GM12892 (cell line): ENCODE measurements at regions not wholly inside any gene's neighbourhood (a gene's known extent, or its start where the extent isn't known, plus 50 kb on each side); places are given as distances from the start of the nearest gene placed in this dataset.

ENCODE experiments used
- POLR2A ChIP-seq: IDR thresholded peaks from 2 replicates; pipeline ENCODE4 v1.6.1; 2011; ENCODE audit warnings: low read depth, low read length, control low read depth
- TAF1 ChIP-seq: IDR thresholded peaks from 2 replicates; pipeline ENCODE4 v1.6.1; 2011; ENCODE audit warnings: low read depth, mild to moderate bottlenecking, control low read depth, low read length, borderline replicate concordance

- no peak for TF ChIP-seq POLR2A
- no peak for TF ChIP-seq TAF1
Observed at GRCh38 chr18:38993342-38993741, 1427.7 kb upstream of the CELF4 start.
